RWPE2 (cell line): ENCODE measurements at regions not wholly inside any gene's neighbourhood (a gene's known extent, or its start where the extent isn't known, plus 50 kb on each side); places are given as distances from the start of the nearest gene placed in this dataset.

Experiments
- ATAC-seq: fragments of 200-7000 bp; cut with Tn5 transposase; 3 replicates; pipeline ENCODE4 v1.9.1; 2021; ENCODE audit warnings: low read depth
- DNase-seq: peaks from one replicate; pipeline ENCODE4 v3.0.0-alpha.2; 2020; ENCODE audit warnings: low spot score
- H3K27ac ChIP-seq: fragments of 450-650 bp; 2 replicates; pipeline ENCODE4 v1.5.1; 2017; ENCODE audit warnings: mild to moderate bottlenecking; ENCODE audit not compliant: poor library complexity, severe bottlenecking
- H3K27me3 ChIP-seq: fragments of 250-450 bp; sonication (Bioruptor Pico); 2 replicates; pipeline ENCODE4 v1.5.1; 2021; ENCODE audit warnings: mild to moderate bottlenecking, moderate library complexity; ENCODE audit not compliant: insufficient read depth, poor library complexity, severe bottlenecking
- H3K36me3 ChIP-seq: fragments of 250-450 bp; sonication (Bioruptor Pico); 2 replicates; pipeline ENCODE4 v1.5.1; 2020; ENCODE audit warnings: low read depth, mild to moderate bottlenecking, moderate library complexity
- H3K4me1 ChIP-seq: fragments of 250-450 bp; sonication (Bioruptor Pico); 2 replicates; pipeline ENCODE4 v1.5.1; 2021; ENCODE audit warnings: mild to moderate bottlenecking, moderate library complexity; ENCODE audit not compliant: insufficient read depth, poor library complexity, severe bottlenecking
- H3K4me3 ChIP-seq: fragments of 250-450 bp; sonication (Bioruptor Pico); 2 replicates; pipeline ENCODE4 v1.5.1; 2021; ENCODE audit warnings: mild to moderate bottlenecking, moderate library complexity; ENCODE audit not compliant: severe bottlenecking
- H3K9me3 ChIP-seq: fragments of 250-450 bp; sonication (Bioruptor Pico); 2 replicates; pipeline ENCODE4 v1.5.1; 2021; ENCODE audit warnings: mild to moderate bottlenecking, moderate library complexity; ENCODE audit not compliant: severe bottlenecking
- CTCF ChIP-seq: fragments of 450-650 bp; IDR thresholded peaks from one replicate; pipeline ENCODE4 v1.5.1; 2017; ENCODE audit warnings: mild to moderate bottlenecking, moderate library complexity; ENCODE audit not compliant: poor library complexity, severe bottlenecking

- ATAC-seq (no peak), DNase-seq (no peak)
- H3K9me3 ChIP-seq, result no peaks in the 10 kb centered on the region
- no peak overlapping the region for H3K27ac ChIP-seq
- no peaks in the 10 kb centered on the region for H3K4me1 ChIP-seq
- no peaks in the 10 kb centered on the region for H3K27me3 ChIP-seq
- no peaks in the 10 kb centered on the region for H3K36me3 ChIP-seq
- no peak for TF ChIP-seq CTCF
- H3K4me3 ChIP-seq, result no peak overlapping the region
Observed at GRCh38 chr18:47542551-47542950, 291.1 kb upstream of the SKOR2 start.

- peaks cover 58% of the 10 kb centered on the region for H3K27me3 ChIP-seq
- H3K9me3 ChIP-seq, result no peaks in the 10 kb centered on the region
- H3K4me3 ChIP-seq, result no peak overlapping the region
- H3K27ac ChIP-seq, result no peak overlapping the region
- no peak for ATAC-seq
- no peaks in the 10 kb centered on the region for H3K4me1 ChIP-seq
- DNase-seq, result no peak
- no peak for TF ChIP-seq CTCF
- H3K36me3 ChIP-seq, result no peaks in the 10 kb centered on the region
Observed at GRCh38 chr18:47531717-47532116, 280.3 kb upstream of the SKOR2 start.

GRCh38 chr18:47530695-47531094 is 279.2 kb upstream of the SKOR2 start:
- DNase-seq, result no peak
- ATAC-seq, result no peak
- no peak overlapping the region for H3K27ac ChIP-seq
- H3K9me3 ChIP-seq, result no peaks in the 10 kb centered on the region
- no peak for TF ChIP-seq CTCF
- no peaks in the 10 kb centered on the region for H3K4me1 ChIP-seq
- H3K27me3 ChIP-seq, result peaks cover 58% of the 10 kb centered on the region
- no peaks in the 10 kb centered on the region for H3K36me3 ChIP-seq
- no peak overlapping the region for H3K4me3 ChIP-seq

GRCh38 chr18:47528343-47528742 is 276.9 kb upstream of the SKOR2 start:
- no peak overlapping the region for H3K27ac ChIP-seq
- no peaks in the 10 kb centered on the region for H3K9me3 ChIP-seq
- no peak for ATAC-seq
- no peak for TF ChIP-seq CTCF
- H3K36me3 ChIP-seq, result no peaks in the 10 kb centered on the region
- H3K4me3 ChIP-seq, result no peak overlapping the region
- no peak for DNase-seq
- no peaks in the 10 kb centered on the region for H3K4me1 ChIP-seq
- peaks cover 52% of the 10 kb centered on the region for H3K27me3 ChIP-seq

GRCh38 chr18:47526147-47526546 is 274.7 kb upstream of the SKOR2 start:
- no peak for ATAC-seq
- Histone ChIP-seq H3K36me3 (no peaks in the 10 kb centered on the region), H3K4me1 (no peaks in the 10 kb centered on the region), H3K27ac (no peak overlapping the region), H3K4me3 (no peak overlapping the region), H3K27me3 (peaks cover 31% of the 10 kb centered on the region), H3K9me3 (no peaks in the 10 kb centered on the region)
- no peak for DNase-seq
- TF ChIP-seq CTCF, result no peak
